NCI-H2171 treated with DMSO at 0.1 percent for 48 hours (cell line): ENCODE measurements at regions not wholly inside any gene's neighbourhood (a gene's known extent, or its start where the extent isn't known, plus 50 kb on each side); places are given as distances from the start of the nearest gene placed in this dataset.

ENCODE experiments used
- DNase-seq: peaks from one replicate; lab custom pipeline; 2025; lab: John Stamatoyannopoulos, UW

GRCh38 chr13:105220881-105221280 lies 1314.6 kb downstream of the EFNB2 start:
- no peak for DNase-seq

GRCh38 chr13:105220063-105220462 lies 1315.4 kb downstream of the EFNB2 start:
- no peak for DNase-seq

GRCh38 chr13:105219651-105220050 lies 1315.8 kb downstream of the EFNB2 start:
- DNase-seq: no peak

GRCh38 chr13:105213512-105213911 lies 1322.0 kb downstream of the EFNB2 start:
- no peak for DNase-seq

- no peak for DNase-seq
Observed at GRCh38 chr13:105207572-105208293, 1327.7 kb downstream of the EFNB2 start.

- DNase-seq: peak; percentile 53
Observed at GRCh38 chr13:105202354-105202753, 1333.1 kb downstream of the EFNB2 start.

- DNase-seq: no peak
Observed at GRCh38 chr13:105201351-105201750, 1334.1 kb downstream of the EFNB2 start.

- no peak for DNase-seq
Observed at GRCh38 chr13:105200181-105200580, 1335.3 kb downstream of the EFNB2 start.

- no peak for DNase-seq
Observed at GRCh38 chr13:105196052-105196451, 1339.4 kb downstream of the EFNB2 start.

- DNase-seq: no peak
Observed at GRCh38 chr13:105193026-105193425, 1342.4 kb downstream of the EFNB2 start.

GRCh38 chr13:105184201-105184600 lies 1351.3 kb downstream of the EFNB2 start:
- no peak for DNase-seq

- no peak for DNase-seq
Observed at GRCh38 chr13:105177265-105177900, 1358.1 kb downstream of the EFNB2 start.

GRCh38 chr13:105170438-105170837 lies 1365.0 kb downstream of the EFNB2 start:
- DNase-seq: no peak

- DNase-seq: no peak
Observed at GRCh38 chr13:105168295-105168694, 1367.2 kb downstream of the EFNB2 start.

- DNase-seq: no peak
Observed at GRCh38 chr13:105167385-105167784, 1368.1 kb downstream of the EFNB2 start.

GRCh38 chr13:105165449-105166125 lies 1369.9 kb downstream of the EFNB2 start:
- no peak for DNase-seq

GRCh38 chr13:105159841-105160240 lies 1375.6 kb downstream of the EFNB2 start:
- DNase-seq: peak; percentile 98

GRCh38 chr13:105153611-105154010 lies 1381.9 kb downstream of the EFNB2 start:
- no peak for DNase-seq

- no peak for DNase-seq
Observed at GRCh38 chr13:105151639-105152038, 1383.8 kb downstream of the EFNB2 start.

- DNase-seq: no peak
Observed at GRCh38 chr13:105147461-105147860, 1388.0 kb downstream of the EFNB2 start.

- DNase-seq: no peak
Observed at GRCh38 chr13:105144936-105145335, 1390.5 kb downstream of the EFNB2 start.

- DNase-seq: no peak
Observed at GRCh38 chr13:105144020-105144419, 1391.4 kb downstream of the EFNB2 start.

GRCh38 chr13:105142556-105142955 lies 1392.9 kb downstream of the EFNB2 start:
- DNase-seq: no peak
